Activated T-helper 2 cell treated with anti-CD3 and anti-CD28 coated beads, Interferon-gamma antibody, Interleukin-2, Interleukin-4, amounts not matched to agents 10 μg/mL and 5 μg/mL and 100 μg/mL, durations not matched to agents 14 hours and 24 hours and 36 hours (primary cell): ENCODE measurements at regions not wholly inside any gene's neighbourhood (a gene's known extent, or its start where the extent isn't known, plus 50 kb on each side); places are given as distances from the start of the nearest gene placed in this dataset.
A peak's percentile ranks its signal among the peaks of the same experiment; 100 is the strongest.
"Not testable (repeated sequence)": the region's sequence is repeated elsewhere in the genome, so short reads cannot be mapped to it uniquely, and the experiment has no call there.

Source experiments
- DNase-seq: peaks from one replicate; pipeline ENCODE4 v3.0.0; 2021; ENCODE audit warnings: low spot score
- H3K27ac Mint-ChIP-seq: one replicate; pipeline ENCODE4 v1.8.0; 2021; ENCODE audit warnings: mixed read lengths
- H3K27me3 Mint-ChIP-seq: one replicate; pipeline ENCODE4 v1.8.0; 2021; ENCODE audit warnings: low read depth, mixed read lengths
- H3K36me3 Mint-ChIP-seq: one replicate; pipeline ENCODE4 v1.8.0; 2021; ENCODE audit warnings: low read depth, mixed read lengths
- H3K4me1 Mint-ChIP-seq: one replicate; pipeline ENCODE4 v1.8.0; 2021; ENCODE audit warnings: low read depth, mixed read lengths
- H3K4me3 Mint-ChIP-seq: one replicate; pipeline ENCODE4 v1.8.0; 2021; ENCODE audit warnings: low read depth, mild to moderate bottlenecking, moderate library complexity, mixed read lengths
- H3K9me3 Mint-ChIP-seq: one replicate; pipeline ENCODE4 v1.8.0; 2021; ENCODE audit warnings: mixed read lengths
- intact Hi-C: fragments of 100-400 bp; cut with micrococcal nuclease; formaldehyde crosslinking; loops from one replicate; pipeline ENCODE4 v1.15.1; 2023

- Mint-ChIP-seq H3K27me3 (peaks cover 9% of the 10 kb centered on the region), H3K9me3 (no peaks in the 10 kb centered on the region), H3K27ac (no peak overlapping the region), H3K36me3 (no peaks in the 10 kb centered on the region), H3K4me1 (peaks cover 15% of the 10 kb centered on the region), H3K4me3 (no peak overlapping the region)
- DNase-seq: no peak
- intact Hi-C loops: no loop called here
These were observed 338.9 kb downstream of the GADD45G start for GRCh38 chr9:89943728-89944127.

DNA sequence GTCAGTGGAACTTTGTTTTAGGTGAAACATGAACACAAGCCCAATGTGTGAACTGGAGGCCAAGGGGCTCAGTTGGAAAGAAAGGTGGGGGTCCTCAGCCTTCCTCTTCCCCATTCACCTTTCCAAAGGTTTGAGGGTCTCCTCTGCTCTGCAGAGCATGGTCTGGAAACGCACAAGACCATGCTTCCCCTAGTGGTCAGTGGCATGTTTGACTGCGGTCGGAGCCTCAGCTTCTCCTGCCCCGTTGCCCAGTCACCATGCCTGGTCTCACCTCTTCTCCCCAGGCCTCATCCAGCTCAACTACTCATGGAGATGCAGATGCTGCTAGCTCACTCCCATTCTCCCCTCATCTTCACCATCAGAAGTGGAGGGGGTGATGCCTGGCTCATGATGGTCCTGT is 340.3 kb downstream of the GADD45G start:
- Mint-ChIP-seq H3K36me3 (peaks cover 4% of the 10 kb centered on the region), H3K9me3 (no peaks in the 10 kb centered on the region), H3K4me3 (no peak overlapping the region), H3K27ac (no peak overlapping the region), H3K27me3 (peaks cover 1% of the 10 kb centered on the region), H3K4me1 (peaks cover 17% of the 10 kb centered on the region)
- DNase-seq: no peak
- intact Hi-C loops: no loop called here

DNA sequence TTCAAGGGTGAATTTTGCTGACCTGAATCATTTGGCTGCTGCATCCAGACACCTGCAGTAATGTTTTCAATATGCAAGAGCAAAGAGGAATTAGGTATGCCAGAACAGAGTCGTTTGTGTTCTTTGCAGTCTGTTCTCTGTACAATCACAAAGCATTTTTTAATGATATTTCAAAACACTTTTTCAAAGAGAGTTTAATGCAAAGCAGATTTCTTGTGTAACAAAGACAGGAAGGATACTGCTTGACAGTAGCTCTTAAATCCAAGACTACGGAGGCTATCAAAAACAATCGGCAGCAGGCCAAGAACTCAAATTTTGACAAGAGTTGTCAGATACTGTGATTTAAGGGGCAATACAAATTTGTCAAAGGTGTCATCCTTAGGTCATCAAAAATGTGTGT is 341.9 kb downstream of the GADD45G start:
- peaks cover 17% of the 10 kb centered on the region for H3K4me1 Mint-ChIP-seq
- no peaks in the 10 kb centered on the region for H3K9me3 Mint-ChIP-seq
- H3K27ac Mint-ChIP-seq: no peak overlapping the region
- H3K36me3 Mint-ChIP-seq: peaks cover 4% of the 10 kb centered on the region
- intact Hi-C loops: no loop called here
- H3K4me3 Mint-ChIP-seq: no peak overlapping the region
- peaks cover 1% of the 10 kb centered on the region for H3K27me3 Mint-ChIP-seq
- DNase-seq: no peak

DNA sequence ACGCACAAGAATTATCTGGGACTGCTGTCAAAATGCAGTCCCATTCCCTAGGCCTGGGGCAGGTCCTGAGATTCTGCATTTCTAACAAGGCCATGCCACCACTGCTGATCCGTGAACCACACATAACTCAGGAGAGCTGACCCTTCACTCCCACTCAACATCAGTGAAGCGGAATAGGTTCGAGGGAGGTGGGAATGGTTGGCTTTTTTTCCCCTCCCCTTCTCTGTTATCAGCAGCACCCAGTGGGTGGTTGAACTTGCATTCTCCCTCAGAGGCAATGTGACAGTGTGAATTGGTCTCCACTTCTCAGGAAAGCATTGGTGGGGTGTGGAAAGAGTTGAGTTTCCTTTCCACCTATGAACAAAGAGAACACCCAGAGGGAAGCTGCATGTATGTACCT is 344.3 kb downstream of the GADD45G start:
- peaks cover 4% of the 10 kb centered on the region for H3K36me3 Mint-ChIP-seq
- DNase-seq: no peak
- H3K27ac Mint-ChIP-seq: no peak overlapping the region
- H3K27me3 Mint-ChIP-seq: no peaks in the 10 kb centered on the region
- intact Hi-C loops: no loop called here
- H3K9me3 Mint-ChIP-seq: peaks cover 7% of the 10 kb centered on the region
- H3K4me3 Mint-ChIP-seq: no peak overlapping the region
- peaks cover 27% of the 10 kb centered on the region for H3K4me1 Mint-ChIP-seq

DNA sequence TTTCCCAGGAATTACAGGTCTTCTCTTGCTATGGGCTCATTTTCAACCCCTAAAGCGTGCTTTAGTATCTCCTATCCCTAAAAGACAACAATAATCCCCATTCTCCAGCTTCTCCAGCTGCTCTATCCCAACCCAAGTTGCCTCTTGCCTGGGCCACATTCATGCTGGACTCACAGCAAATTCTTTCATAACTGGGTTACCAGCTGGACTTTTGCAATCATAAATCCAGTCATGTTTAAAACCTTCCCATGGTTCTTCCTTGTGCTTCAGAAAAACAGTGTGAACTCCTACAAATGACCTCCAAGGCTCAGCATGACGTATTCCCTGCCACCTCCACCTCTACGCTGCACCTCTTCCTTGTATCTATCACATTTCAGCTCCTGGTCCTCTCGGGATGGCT is 346.9 kb downstream of the GADD45G start:
- peaks cover 27% of the 10 kb centered on the region for H3K4me1 Mint-ChIP-seq
- H3K27me3 Mint-ChIP-seq: no peaks in the 10 kb centered on the region
- peaks cover 4% of the 10 kb centered on the region for H3K36me3 Mint-ChIP-seq

GRCh38 chr9:89952401-89952800 is 347.6 kb downstream of the GADD45G start:
- H3K27me3 Mint-ChIP-seq: no peaks in the 10 kb centered on the region
- H3K27ac Mint-ChIP-seq: peak overlapping the region; percentile 47
- H3K36me3 Mint-ChIP-seq: peaks cover 4% of the 10 kb centered on the region
- DNase-seq: no peak
- no peak overlapping the region for H3K4me3 Mint-ChIP-seq
- intact Hi-C loops: loop anchor here (1.0 to 2.0 kb wide), 2 partner anchors 28 to 30 kb away; no protein-coding TSS in a partner anchor
- H3K9me3 Mint-ChIP-seq: peaks cover 7% of the 10 kb centered on the region
- peaks cover 27% of the 10 kb centered on the region for H3K4me1 Mint-ChIP-seq

More for the DNA sequence above, 346.9 kb downstream of the GADD45G start:
- no peak overlapping the region for H3K4me3 Mint-ChIP-seq
- intact Hi-C loops: loop anchor here (1.0 to 2.0 kb wide), 2 partner anchors 27 to 31 kb away; no protein-coding TSS in a partner anchor
- no peak overlapping the region for H3K27ac Mint-ChIP-seq
- DNase-seq: no peak
- H3K9me3 Mint-ChIP-seq: peaks cover 7% of the 10 kb centered on the region

DNA sequence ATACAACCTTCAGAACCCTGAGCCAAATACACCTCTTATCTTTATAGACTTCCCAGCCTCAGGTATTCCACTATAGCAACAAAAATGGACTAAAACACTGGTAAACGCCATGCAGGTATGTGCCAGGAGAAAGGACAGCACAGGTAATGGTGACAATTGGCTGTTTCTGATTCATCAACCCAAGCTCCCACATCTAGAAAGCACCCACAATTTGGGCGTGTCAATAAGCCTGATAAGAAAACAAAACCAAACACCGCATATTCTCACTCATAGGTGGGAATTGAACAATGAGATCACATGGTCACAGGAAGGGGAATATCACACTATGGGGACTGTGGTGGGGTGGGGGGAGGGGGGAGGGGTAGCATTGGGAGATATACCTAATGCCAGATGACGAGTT is 348.5 kb downstream of the GADD45G start:
- not testable (repeated sequence) for H3K9me3 Mint-ChIP-seq, H3K36me3 Mint-ChIP-seq, DNase-seq, H3K27me3 Mint-ChIP-seq, H3K4me3 Mint-ChIP-seq
- intact Hi-C loops: loop anchor here (2.0 kb wide), 1 partner anchor 30 kb away; no protein-coding TSS in a partner anchor
- Mint-ChIP-seq H3K27ac (peak overlapping the region; percentile 47), H3K4me1 (peaks cover 23% of the 10 kb centered on the region)

- H3K27ac Mint-ChIP-seq: no peak overlapping the region
- peaks cover 7% of the 10 kb centered on the region for H3K9me3 Mint-ChIP-seq
- intact Hi-C loops: loop anchor here (2.0 kb wide), 1 partner anchor 29 kb away; no protein-coding TSS in a partner anchor
- no peaks in the 10 kb centered on the region for H3K27me3 Mint-ChIP-seq
- H3K36me3 Mint-ChIP-seq: peaks cover 4% of the 10 kb centered on the region
- no peak overlapping the region for H3K4me3 Mint-ChIP-seq
- peaks cover 23% of the 10 kb centered on the region for H3K4me1 Mint-ChIP-seq
- DNase-seq: no peak
These were observed 349.2 kb downstream of the GADD45G start for GRCh38 chr9:89953824-89954615.

GRCh38 chr9:89955144-89955543 is 350.3 kb downstream of the GADD45G start:
- Mint-ChIP-seq H3K4me3 (no peak overlapping the region), H3K27ac (no peak overlapping the region), H3K4me1 (peaks cover 18% of the 10 kb centered on the region), H3K27me3 (no peaks in the 10 kb centered on the region), H3K9me3 (peaks cover 7% of the 10 kb centered on the region), H3K36me3 (no peaks in the 10 kb centered on the region)
- DNase-seq: no peak
- intact Hi-C loops: no loop called here

- no peak overlapping the region for H3K27ac Mint-ChIP-seq
- intact Hi-C loops: no loop called here
- H3K4me1 Mint-ChIP-seq: peaks cover 18% of the 10 kb centered on the region
- DNase-seq: no peak
- no peaks in the 10 kb centered on the region for H3K27me3 Mint-ChIP-seq
- H3K9me3 Mint-ChIP-seq: peaks cover 7% of the 10 kb centered on the region
- no peaks in the 10 kb centered on the region for H3K36me3 Mint-ChIP-seq
- H3K4me3 Mint-ChIP-seq: no peak overlapping the region
These were observed 350.8 kb downstream of the GADD45G start for GRCh38 chr9:89955626-89956025.

DNA sequence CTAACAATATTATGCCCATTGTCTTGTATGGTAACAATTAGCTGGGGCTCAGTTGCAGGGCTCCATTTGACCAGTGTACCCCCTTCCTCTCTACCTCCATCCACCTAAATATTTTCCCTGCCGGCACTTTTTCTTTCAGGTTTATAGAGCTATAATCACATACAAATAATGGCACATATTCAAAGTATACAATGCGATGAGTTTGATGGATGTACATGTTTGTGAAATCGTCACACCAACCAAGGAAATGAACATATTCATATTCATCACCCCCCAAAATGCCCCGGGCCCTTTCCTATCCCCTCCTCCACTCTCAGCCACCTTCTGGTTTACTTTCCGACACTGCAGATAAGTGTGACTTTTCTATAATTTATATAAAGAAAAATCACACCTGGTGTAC is 351.5 kb downstream of the GADD45G start:
- intact Hi-C loops: no loop called here
- Mint-ChIP-seq H3K9me3 (peaks cover 7% of the 10 kb centered on the region), H3K4me3 (no peak overlapping the region), H3K4me1 (peaks cover 21% of the 10 kb centered on the region), H3K36me3 (no peaks in the 10 kb centered on the region), H3K27me3 (no peaks in the 10 kb centered on the region), H3K27ac (no peak overlapping the region)
- no peak for DNase-seq

DNA sequence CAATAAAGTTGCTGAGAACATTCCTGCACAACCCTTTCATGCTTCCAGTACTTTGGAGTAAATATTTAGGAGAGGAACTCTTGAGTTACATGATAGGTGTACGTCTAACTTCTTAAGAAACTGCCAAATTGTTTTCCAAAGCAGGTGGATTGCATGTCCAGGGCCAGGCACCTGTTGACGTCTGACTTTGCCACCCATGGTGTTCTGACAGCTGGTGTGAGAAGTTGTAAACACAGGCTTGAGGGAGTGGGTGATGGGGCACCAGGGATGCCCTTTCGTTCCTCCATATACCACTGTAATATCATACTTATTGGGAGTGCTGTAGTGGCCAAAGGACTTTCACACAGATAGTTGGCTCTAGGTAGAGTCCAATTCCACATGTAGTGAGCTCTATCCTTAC is 352.1 kb downstream of the GADD45G start:
- Mint-ChIP-seq H3K27ac (no peak overlapping the region), H3K9me3 (peaks cover 7% of the 10 kb centered on the region), H3K4me1 (peaks cover 21% of the 10 kb centered on the region), H3K27me3 (no peaks in the 10 kb centered on the region), H3K4me3 (no peak overlapping the region), H3K36me3 (no peaks in the 10 kb centered on the region)
- intact Hi-C loops: no loop called here
- no peak for DNase-seq

- intact Hi-C loops: no loop called here
- no peaks in the 10 kb centered on the region for H3K36me3 Mint-ChIP-seq
- no peak for DNase-seq
- no peak overlapping the region for H3K4me3 Mint-ChIP-seq
- H3K4me1 Mint-ChIP-seq: peaks cover 17% of the 10 kb centered on the region
- peaks cover 2% of the 10 kb centered on the region for H3K9me3 Mint-ChIP-seq
- no peaks in the 10 kb centered on the region for H3K27me3 Mint-ChIP-seq
- H3K27ac Mint-ChIP-seq: no peak overlapping the region
These were observed 353.3 kb downstream of the GADD45G start for GRCh38 chr9:89958086-89958485.
